ENCODE measurements at regions not wholly inside any gene's neighbourhood (a gene's known extent, or its start where the extent isn't known, plus 50 kb on each side); places are given as distances from the start of the nearest gene placed in this dataset.
"Not testable (repeated sequence)": the region's sequence is repeated elsewhere in the genome, so short reads cannot be mapped to it uniquely, and the experiment has no call there.

DNA sequence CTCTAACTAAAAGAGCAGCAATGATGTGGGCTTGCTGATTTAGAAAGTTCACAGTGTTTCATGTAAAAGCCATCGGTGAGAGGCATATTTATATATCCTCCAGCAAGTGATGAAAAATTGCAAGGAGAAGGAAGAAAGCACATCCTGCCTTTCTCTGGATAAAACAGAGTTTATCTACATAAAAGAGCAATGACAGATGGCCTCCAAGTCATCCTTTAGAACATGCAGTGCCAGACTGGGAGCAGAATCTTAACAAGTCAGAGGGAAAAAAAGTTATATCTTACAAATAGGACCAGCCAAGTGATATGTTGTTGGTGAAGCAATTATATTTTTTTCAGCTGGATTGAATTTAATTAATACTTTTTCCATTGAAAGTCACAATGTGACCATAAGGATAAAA, 253.8 kb upstream of the MGMT start:
- Histone ChIP-seq H3K4me3 (replicated peaks in 1 of 3; ENCODE audit: insufficient read depth in 1 of 3, low read depth in 2 of 3, low read length in 3 of 3) (no peak overlapping the region), H4K20me1 (ENCODE audit: insufficient read depth, low read length) (no peaks in the 10 kb centered on the region), H3K27ac (ENCODE audit: extremely low read length, insufficient read depth, low read length) (no peak overlapping the region), H3K4me1 (ENCODE audit: insufficient read depth, low read length) (no peaks in the 10 kb centered on the region), H3K79me2 (ENCODE audit: insufficient read depth, low read length) (no peaks in the 10 kb centered on the region), H3K36me3 (replicated peaks in 1 of 2; ENCODE audit: control insufficient read depth in 1 of 2, insufficient read depth in 2 of 2, low read length in 2 of 2) (no peaks in the 10 kb centered on the region), H3K27me3 (ENCODE audit: control insufficient read depth in 1 of 2, insufficient read depth in 2 of 2, low read length in 2 of 2) (no peaks in the 10 kb centered on the region), H3K9ac (ENCODE audit: insufficient read depth, low read depth, low read length) (no peak overlapping the region), H3K4me2 (ENCODE audit: low read depth, low read length) (no peak overlapping the region), H3K9me3 (ENCODE audit: low read length) (0 out of 2 replicates have a peak, but pooled peaks cover 1% of the 10 kb centered on the region), H2AFZ (ENCODE audit: low read length) (no peak overlapping the region)
- WGBS (ENCODE audit: low lambda C conversion rate), result 0% methylated on average over 1 of the region's 1 CpG
- CTCF ChIA-PET (ENCODE audit: low intra/inter-chr PET ratio, low total read pairs), result no interaction called here
- BruUV-seq (replicated peaks), result no TSS peak
- no peak for TF ChIP-seq TBL1XR1 (IDR thresholded peaks at IDR 0.05; ENCODE audit: borderline replicate concordance, low read length, partially characterized antibody)
- TF ChIP-seq TEAD3 (CRISPR knock-in tag; optimal IDR thresholded peaks at IDR 0.05; ENCODE audit: borderline replicate concordance), result no peak
- TF ChIP-seq, protein P1, sequence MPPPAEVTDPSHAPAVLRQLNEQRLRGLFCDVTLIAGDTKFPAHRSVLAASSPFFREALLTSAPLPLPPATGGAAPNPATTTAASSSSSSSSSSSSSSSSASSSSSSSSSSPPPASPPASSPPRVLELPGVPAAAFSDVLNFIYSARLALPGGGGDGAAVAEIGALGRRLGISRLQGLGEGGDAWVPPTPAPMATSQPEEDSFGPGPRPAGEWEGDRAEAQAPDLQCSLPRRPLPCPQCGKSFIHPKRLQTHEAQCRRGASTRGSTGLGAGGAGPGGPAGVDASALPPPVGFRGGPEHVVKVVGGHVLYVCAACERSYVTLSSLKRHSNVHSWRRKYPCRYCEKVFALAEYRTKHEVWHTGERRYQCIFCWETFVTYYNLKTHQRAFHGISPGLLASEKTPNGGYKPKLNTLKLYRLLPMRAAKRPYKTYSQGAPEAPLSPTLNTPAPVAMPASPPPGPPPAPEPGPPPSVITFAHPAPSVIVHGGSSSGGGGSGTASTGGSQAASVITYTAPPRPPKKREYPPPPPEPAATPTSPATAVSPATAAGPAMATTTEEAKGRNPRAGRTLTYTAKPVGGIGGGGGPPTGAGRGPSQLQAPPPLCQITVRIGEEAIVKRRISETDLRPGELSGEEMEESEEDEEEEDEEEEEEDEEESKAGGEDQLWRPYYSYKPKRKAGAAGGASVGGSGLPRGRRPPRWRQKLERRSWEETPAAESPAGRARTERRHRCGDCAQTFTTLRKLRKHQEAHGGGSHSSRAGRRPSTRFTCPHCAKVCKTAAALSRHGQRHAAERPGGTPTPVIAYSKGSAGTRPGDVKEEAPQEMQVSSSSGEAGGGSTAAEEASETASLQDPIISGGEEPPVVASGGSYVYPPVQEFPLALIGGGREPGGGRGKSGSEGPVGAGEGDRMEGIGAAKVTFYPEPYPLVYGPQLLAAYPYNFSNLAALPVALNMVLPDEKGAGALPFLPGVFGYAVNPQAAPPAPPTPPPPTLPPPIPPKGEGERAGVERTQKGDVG (CRISPR knock-in tag; IDR thresholded peaks at IDR 0.05; ENCODE audit: borderline replicate concordance), result no peak
- no peak for TF ChIP-seq SYNCRIP (IDR thresholded peaks at IDR 0.05; ENCODE audit: insufficient read depth, low read depth, low read length)
- no peak for TF ChIP-seq PTBP1 (IDR thresholded peaks at IDR 0.05; ENCODE audit: low read depth, low read length, poor library complexity, severe bottlenecking)
- no peak for TF ChIP-seq MXD4 (CRISPR knock-in tag; IDR thresholded peaks at IDR 0.05)
- TF ChIP-seq SAP130 (CRISPR knock-in tag; IDR thresholded peaks at IDR 0.05; ENCODE audit: low read depth), result no peak
- TF ChIP-seq MTA1 (CRISPR knock-in tag; IDR thresholded peaks at IDR 0.05; ENCODE audit: borderline replicate concordance), result no peak
- TF ChIP-seq NFE2 (CRISPR knock-in tag; IDR thresholded peaks at IDR 0.05), result no peak
- TF ChIP-seq, protein P2, sequence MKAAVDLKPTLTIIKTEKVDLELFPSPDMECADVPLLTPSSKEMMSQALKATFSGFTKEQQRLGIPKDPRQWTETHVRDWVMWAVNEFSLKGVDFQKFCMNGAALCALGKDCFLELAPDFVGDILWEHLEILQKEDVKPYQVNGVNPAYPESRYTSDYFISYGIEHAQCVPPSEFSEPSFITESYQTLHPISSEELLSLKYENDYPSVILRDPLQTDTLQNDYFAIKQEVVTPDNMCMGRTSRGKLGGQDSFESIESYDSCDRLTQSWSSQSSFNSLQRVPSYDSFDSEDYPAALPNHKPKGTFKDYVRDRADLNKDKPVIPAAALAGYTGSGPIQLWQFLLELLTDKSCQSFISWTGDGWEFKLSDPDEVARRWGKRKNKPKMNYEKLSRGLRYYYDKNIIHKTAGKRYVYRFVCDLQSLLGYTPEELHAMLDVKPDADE (CRISPR knock-in tag; IDR thresholded peaks at IDR 0.05), result no peak
- TF ChIP-seq GABPA (IDR thresholded peaks at IDR 0.05; ENCODE audit: low read depth, low read length), result no peak
- TF ChIP-seq GABPA (CRISPR knock-in tag; IDR thresholded peaks at IDR 0.05; ENCODE audit: low read depth), result no peak
- TF ChIP-seq SPEN (CRISPR knock-in tag; IDR thresholded peaks at IDR 0.05; ENCODE audit: low read depth), result no peak
- TF ChIP-seq, protein P3, sequence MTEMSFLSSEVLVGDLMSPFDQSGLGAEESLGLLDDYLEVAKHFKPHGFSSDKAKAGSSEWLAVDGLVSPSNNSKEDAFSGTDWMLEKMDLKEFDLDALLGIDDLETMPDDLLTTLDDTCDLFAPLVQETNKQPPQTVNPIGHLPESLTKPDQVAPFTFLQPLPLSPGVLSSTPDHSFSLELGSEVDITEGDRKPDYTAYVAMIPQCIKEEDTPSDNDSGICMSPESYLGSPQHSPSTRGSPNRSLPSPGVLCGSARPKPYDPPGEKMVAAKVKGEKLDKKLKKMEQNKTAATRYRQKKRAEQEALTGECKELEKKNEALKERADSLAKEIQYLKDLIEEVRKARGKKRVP (CRISPR knock-in tag; IDR thresholded peaks at IDR 0.05), result no peak
- intact Hi-C loops (cut with micrococcal nuclease; ENCODE audit: unreplicated experiment) (no loop called here), in situ Hi-C loops (cut with HindIII; ENCODE audit: extremely low pct_ligation_motif_present, low pct_unique_long_range_greater_than_20kb) (no loop called here)
- no peak for ATAC-seq
- POLR2A ChIA-PET, result no interaction called here
- no peak for DNase-seq (ENCODE audit: low spot score)
- FAIRE-seq, result no peak

DNA sequence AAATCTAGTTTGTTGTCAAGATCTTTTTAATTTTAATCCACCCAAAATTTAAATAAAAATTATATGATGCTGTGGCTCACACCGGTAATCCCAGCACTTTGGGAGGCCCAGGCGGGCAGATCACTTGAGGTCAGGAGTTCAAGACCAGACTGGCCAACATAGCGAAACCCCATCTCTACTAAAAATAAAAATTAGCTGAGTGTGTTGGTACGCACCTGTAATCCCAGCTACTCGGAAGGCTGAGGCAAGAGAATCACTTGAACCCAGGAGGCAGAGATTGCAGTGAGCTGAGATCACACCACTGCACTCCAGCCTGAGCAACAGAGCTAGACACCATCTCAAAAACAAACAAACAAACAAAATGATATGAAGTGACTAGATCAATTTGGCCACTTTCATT, 253.0 kb upstream of the MGMT start:
- H3K27ac ChIP-seq (ENCODE audit: extremely low read length, insufficient read depth, low read length); ATAC-seq; intact Hi-C loops (cut with micrococcal nuclease; ENCODE audit: unreplicated experiment); H3K9ac ChIP-seq (ENCODE audit: insufficient read depth, low read depth, low read length); H3K4me2 ChIP-seq (ENCODE audit: low read depth, low read length); H4K20me1 ChIP-seq (ENCODE audit: insufficient read depth, low read length); H3K36me3 ChIP-seq (replicated peaks in 1 of 2; ENCODE audit: control insufficient read depth in 1 of 2, insufficient read depth in 2 of 2, low read length in 2 of 2); POLR2A ChIA-PET; H3K27me3 ChIP-seq (ENCODE audit: control insufficient read depth in 1 of 2, insufficient read depth in 2 of 2, low read length in 2 of 2); H3K79me2 ChIP-seq (ENCODE audit: insufficient read depth, low read length); H3K4me1 ChIP-seq (ENCODE audit: insufficient read depth, low read length); H3K9me3 ChIP-seq (ENCODE audit: low read length); in situ Hi-C loops (cut with HindIII; ENCODE audit: extremely low pct_ligation_motif_present, low pct_unique_long_range_greater_than_20kb); H2AFZ ChIP-seq (ENCODE audit: low read length); FAIRE-seq; H3K4me3 ChIP-seq (replicated peaks in 1 of 3; ENCODE audit: insufficient read depth in 1 of 3, low read depth in 2 of 3, low read length in 3 of 3); CTCF ChIA-PET (ENCODE audit: low intra/inter-chr PET ratio, low total read pairs); BruUV-seq (replicated peaks); DNase-seq (ENCODE audit: low spot score): not testable (repeated sequence)
- 21% methylated on average over 5 of the region's 5 CpGs for WGBS (ENCODE audit: low lambda C conversion rate)

Data from HepG2 (cell line).